ENCODE measurements at regions not wholly inside any gene's neighbourhood (a gene's known extent, or its start where the extent isn't known, plus 50 kb on each side); places are given as distances from the start of the nearest gene placed in this dataset.

GRCh38 chr17:77687417-77687816 is 271.1 kb upstream of the TNRC6C start:
- H3K36me3 ChIP-seq: no peaks in the 10 kb centered on the region
- H3K27me3 ChIP-seq: peaks cover 15% of the 10 kb centered on the region
- no peak overlapping the region for H3K4me3 ChIP-seq
- no peak for DNase-seq
- peaks cover 0 to 12% (median 5%) of the 10 kb centered on the region in 4 donors for H3K4me1 ChIP-seq
- no peak for TF ChIP-seq POLR2AphosphoS5 (IDR thresholded peaks at IDR 0.05)
- TF ChIP-seq EP300 (IDR thresholded peaks at IDR 0.05; ENCODE audit: low read depth): no peak
- no peak for TF ChIP-seq POLR2A (IDR thresholded peaks at IDR 0.05)
- TF ChIP-seq CTCF (IDR thresholded peaks at IDR 0.05): no peak
- no peak overlapping the region for H3K27ac ChIP-seq
- in situ Hi-C loops (cut with MboI; ENCODE audit: low pct_ligation_motif_present in 1 of 4, low pct_unique_long_range_greater_than_20kb in 1 of 4, low sequenced_read_pairs in 3 of 4): no loop called here
- WGBS, 2 donors (ENCODE audit: low coverage in 1 of 2): 67 to 77% methylated on average over 5 to 6 of the region's 6 CpGs
- intact Hi-C loops (cut with DNase I; ENCODE audit: low total_unique reads): no loop called here
- H3K9me3 ChIP-seq: no peaks in the 10 kb centered on the region

GRCh38 chr17:77687921-77688320 is 270.6 kb upstream of the TNRC6C start:
- peaks cover 0 to 12% (median 5%) of the 10 kb centered on the region in 4 donors for H3K4me1 ChIP-seq
- 89% methylated on average over 16 of the region's 16 CpGs; no CpG with 5 or more reads in 1 of the 2 donors for WGBS, 2 donors (ENCODE audit: low coverage in 1 of 2)
- H3K9me3 ChIP-seq: no peaks in the 10 kb centered on the region
- no peak overlapping the region for H3K27ac ChIP-seq
- peaks cover 15% of the 10 kb centered on the region for H3K27me3 ChIP-seq
- no peak for DNase-seq
- intact Hi-C loops (cut with DNase I; ENCODE audit: low total_unique reads): no loop called here
- no peak overlapping the region for H3K4me3 ChIP-seq
- no peak for TF ChIP-seq POLR2A (IDR thresholded peaks at IDR 0.05)
- no peak for TF ChIP-seq EP300 (IDR thresholded peaks at IDR 0.05; ENCODE audit: low read depth)
- TF ChIP-seq POLR2AphosphoS5 (IDR thresholded peaks at IDR 0.05): no peak
- no peak for TF ChIP-seq CTCF (IDR thresholded peaks at IDR 0.05)
- no peaks in the 10 kb centered on the region for H3K36me3 ChIP-seq
- in situ Hi-C loops (cut with MboI; ENCODE audit: low pct_ligation_motif_present in 1 of 4, low pct_unique_long_range_greater_than_20kb in 1 of 4, low sequenced_read_pairs in 3 of 4): no loop called here

- 57% methylated on average over 4 of the region's 4 CpGs; no CpG with 5 or more reads in 1 of the 2 donors for WGBS, 2 donors (ENCODE audit: low coverage in 1 of 2)
- peaks cover 18% of the 10 kb centered on the region for H3K27me3 ChIP-seq
- no peak for TF ChIP-seq POLR2A (IDR thresholded peaks at IDR 0.05)
- no peak for TF ChIP-seq POLR2AphosphoS5 (IDR thresholded peaks at IDR 0.05)
- TF ChIP-seq CTCF (IDR thresholded peaks at IDR 0.05): no peak
- no peak for TF ChIP-seq EP300 (IDR thresholded peaks at IDR 0.05; ENCODE audit: low read depth)
- intact Hi-C loops (cut with DNase I; ENCODE audit: low total_unique reads) (no loop called here), in situ Hi-C loops (cut with MboI; ENCODE audit: low pct_ligation_motif_present in 1 of 4, low pct_unique_long_range_greater_than_20kb in 1 of 4, low sequenced_read_pairs in 3 of 4) (no loop called here)
- H3K4me1 ChIP-seq: peaks cover 0 to 12% (median 5%) of the 10 kb centered on the region in 4 donors
- H3K9me3 ChIP-seq: no peaks in the 10 kb centered on the region
- H3K36me3 ChIP-seq: no peaks in the 10 kb centered on the region
- DNase-seq: no peak
- H3K4me3 ChIP-seq: no peak overlapping the region
- no peak overlapping the region for H3K27ac ChIP-seq
Observed at GRCh38 chr17:77688369-77688768, 270.1 kb upstream of the TNRC6C start.

GRCh38 chr17:77690271-77691161 is 268.0 kb upstream of the TNRC6C start:
- peaks cover 0 to 12% (median 5%) of the 10 kb centered on the region in 4 donors for H3K4me1 ChIP-seq
- no peaks in the 10 kb centered on the region for H3K9me3 ChIP-seq
- in situ Hi-C loops (cut with MboI; ENCODE audit: low pct_ligation_motif_present in 1 of 4, low pct_unique_long_range_greater_than_20kb in 1 of 4, low sequenced_read_pairs in 3 of 4) (no loop called here), intact Hi-C loops (cut with DNase I; ENCODE audit: low total_unique reads) (no loop called here)
- H3K27ac ChIP-seq: no peak overlapping the region
- WGBS, 2 donors (ENCODE audit: low coverage in 1 of 2): 25 to 58% methylated on average over 2 to 23 of the region's 24 CpGs
- peaks cover 35% of the 10 kb centered on the region for H3K27me3 ChIP-seq
- peak overlapping the region in 1 of 4 donors; percentile 7 for H3K4me3 ChIP-seq
- no peaks in the 10 kb centered on the region for H3K36me3 ChIP-seq
- TF ChIP-seq EP300 (IDR thresholded peaks at IDR 0.05; ENCODE audit: low read depth) (no peak), CTCF (IDR thresholded peaks at IDR 0.05) (no peak), POLR2A (IDR thresholded peaks at IDR 0.05) (no peak), POLR2AphosphoS5 (IDR thresholded peaks at IDR 0.05) (no peak)
- no peak for DNase-seq

Data from transverse colon (tissue), 4 donors.